ENCODE measurements at regions not wholly inside any gene's neighbourhood (a gene's known extent, or its start where the extent isn't known, plus 50 kb on each side); places are given as distances from the start of the nearest gene placed in this dataset.

GRCh38 chr3:80052271-80052670 is 284.5 kb upstream of the ROBO1 start:
- no peak for DNase-seq
- H3K36me3 Mint-ChIP-seq, result no peaks in the 10 kb centered on the region
- peaks cover 4% of the 10 kb centered on the region for H3K9me3 Mint-ChIP-seq
- H3K27me3 Mint-ChIP-seq, result no peaks in the 10 kb centered on the region
- H3K27ac Mint-ChIP-seq, result no peak overlapping the region
- no peaks in the 10 kb centered on the region for H3K4me1 Mint-ChIP-seq
- H3K4me3 Mint-ChIP-seq, result no peak overlapping the region

- Mint-ChIP-seq H3K4me3 (no peak overlapping the region), H3K4me1 (no peaks in the 10 kb centered on the region), H3K9me3 (peaks cover 4% of the 10 kb centered on the region), H3K36me3 (no peaks in the 10 kb centered on the region), H3K27ac (no peak overlapping the region), H3K27me3 (no peaks in the 10 kb centered on the region)
- no peak for DNase-seq
Observed at GRCh38 chr3:80051602-80051962, 283.8 kb upstream of the ROBO1 start.

- Mint-ChIP-seq H3K9me3 (peaks cover 4% of the 10 kb centered on the region), H3K4me3 (no peak overlapping the region), H3K27me3 (no peaks in the 10 kb centered on the region)
Observed at GRCh38 chr3:80050826-80051601, 283.2 kb upstream of the ROBO1 start.

GRCh38 chr3:80043226-80043625 is 275.4 kb upstream of the ROBO1 start:
- Mint-ChIP-seq H3K4me1 (no peaks in the 10 kb centered on the region), H3K27ac (no peak overlapping the region), H3K27me3 (no peaks in the 10 kb centered on the region), H3K36me3 (no peaks in the 10 kb centered on the region), H3K4me3 (no peak overlapping the region), H3K9me3 (peaks cover 7% of the 10 kb centered on the region)
- no peak for DNase-seq

More at GRCh38 chr3:80050826-80051601, 283.2 kb upstream of the ROBO1 start:
- DNase-seq, result no peak
- no peak overlapping the region for H3K27ac Mint-ChIP-seq
- H3K36me3 Mint-ChIP-seq, result no peaks in the 10 kb centered on the region
- no peaks in the 10 kb centered on the region for H3K4me1 Mint-ChIP-seq

- Mint-ChIP-seq H3K9me3 (peaks cover 3% of the 10 kb centered on the region), H3K4me3 (no peak overlapping the region), H3K4me1 (no peaks in the 10 kb centered on the region), H3K27me3 (no peaks in the 10 kb centered on the region), H3K36me3 (no peaks in the 10 kb centered on the region), H3K27ac (no peak overlapping the region)
- no peak for DNase-seq
Observed at GRCh38 chr3:80040067-80040466, 272.3 kb upstream of the ROBO1 start.

- H3K4me3 Mint-ChIP-seq, result no peak overlapping the region
- H3K36me3 Mint-ChIP-seq, result no peaks in the 10 kb centered on the region
- H3K27me3 Mint-ChIP-seq, result no peaks in the 10 kb centered on the region
- DNase-seq, result no peak
- H3K9me3 Mint-ChIP-seq, result peaks cover 3% of the 10 kb centered on the region
- H3K27ac Mint-ChIP-seq, result no peak overlapping the region
- H3K4me1 Mint-ChIP-seq, result no peaks in the 10 kb centered on the region
Observed at GRCh38 chr3:80036176-80036575, 268.4 kb upstream of the ROBO1 start.

- Mint-ChIP-seq H3K36me3 (no peaks in the 10 kb centered on the region), H3K9me3 (peaks cover 3% of the 10 kb centered on the region)
Observed at GRCh38 chr3:80035021-80035420, 267.2 kb upstream of the ROBO1 start.

GRCh38 chr3:80023010-80023409 is 255.2 kb upstream of the ROBO1 start:
- H3K9me3 Mint-ChIP-seq, result no peaks in the 10 kb centered on the region
- DNase-seq, result no peak
- no peak overlapping the region for H3K4me3 Mint-ChIP-seq
- no peaks in the 10 kb centered on the region for H3K27me3 Mint-ChIP-seq
- no peaks in the 10 kb centered on the region for H3K36me3 Mint-ChIP-seq
- H3K4me1 Mint-ChIP-seq, result no peaks in the 10 kb centered on the region
- H3K27ac Mint-ChIP-seq, result no peak overlapping the region

More at GRCh38 chr3:80035021-80035420, 267.2 kb upstream of the ROBO1 start:
- Mint-ChIP-seq H3K27me3 (no peaks in the 10 kb centered on the region), H3K27ac (no peak overlapping the region), H3K4me3 (no peak overlapping the region), H3K4me1 (no peaks in the 10 kb centered on the region)
- DNase-seq, result no peak

GRCh38 chr3:80018375-80018774 is 250.6 kb upstream of the ROBO1 start:
- Mint-ChIP-seq H3K27ac (no peak overlapping the region), H3K36me3 (no peaks in the 10 kb centered on the region), H3K4me1 (no peaks in the 10 kb centered on the region), H3K4me3 (no peak overlapping the region), H3K9me3 (no peaks in the 10 kb centered on the region), H3K27me3 (no peaks in the 10 kb centered on the region)
- no peak for DNase-seq

- peaks cover 1% of the 10 kb centered on the region for H3K9me3 Mint-ChIP-seq
- no peaks in the 10 kb centered on the region for H3K27me3 Mint-ChIP-seq
- H3K27ac Mint-ChIP-seq, result no peak overlapping the region
- H3K36me3 Mint-ChIP-seq, result no peaks in the 10 kb centered on the region
- no peaks in the 10 kb centered on the region for H3K4me1 Mint-ChIP-seq
- no peak for DNase-seq
- no peak overlapping the region for H3K4me3 Mint-ChIP-seq
Observed at GRCh38 chr3:80017369-80017768, 249.6 kb upstream of the ROBO1 start.

GRCh38 chr3:80014576-80014975 is 246.8 kb upstream of the ROBO1 start:
- H3K36me3 Mint-ChIP-seq, result no peaks in the 10 kb centered on the region
- H3K27ac Mint-ChIP-seq, result no peak overlapping the region
- H3K4me3 Mint-ChIP-seq, result no peak overlapping the region
- H3K9me3 Mint-ChIP-seq, result peaks cover 3% of the 10 kb centered on the region
- no peak for DNase-seq
- H3K4me1 Mint-ChIP-seq, result no peaks in the 10 kb centered on the region
- no peaks in the 10 kb centered on the region for H3K27me3 Mint-ChIP-seq

GRCh38 chr3:80010021-80010571 is 242.3 kb upstream of the ROBO1 start:
- Mint-ChIP-seq H3K36me3 (no peaks in the 10 kb centered on the region), H3K4me3 (no peak overlapping the region), H3K27ac (no peak overlapping the region), H3K9me3 (peaks cover 5% of the 10 kb centered on the region), H3K27me3 (no peaks in the 10 kb centered on the region), H3K4me1 (no peaks in the 10 kb centered on the region)
- no peak for DNase-seq

- Mint-ChIP-seq H3K4me1 (no peaks in the 10 kb centered on the region), H3K4me3 (no peak overlapping the region), H3K9me3 (peaks cover 5% of the 10 kb centered on the region), H3K36me3 (no peaks in the 10 kb centered on the region), H3K27me3 (no peaks in the 10 kb centered on the region), H3K27ac (no peak overlapping the region)
- no peak for DNase-seq
Observed at GRCh38 chr3:80007522-80007921, 239.7 kb upstream of the ROBO1 start.

- Mint-ChIP-seq H3K9me3 (peaks cover 1% of the 10 kb centered on the region), H3K4me1 (no peaks in the 10 kb centered on the region), H3K27ac (no peak overlapping the region), H3K27me3 (no peaks in the 10 kb centered on the region), H3K36me3 (no peaks in the 10 kb centered on the region), H3K4me3 (no peak overlapping the region)
- no peak for DNase-seq
Observed at GRCh38 chr3:80006315-80006714, 238.5 kb upstream of the ROBO1 start.

- Mint-ChIP-seq H3K36me3 (no peaks in the 10 kb centered on the region), H3K27ac (no peak overlapping the region), H3K4me3 (no peak overlapping the region), H3K4me1 (no peaks in the 10 kb centered on the region), H3K9me3 (no peaks in the 10 kb centered on the region), H3K27me3 (no peaks in the 10 kb centered on the region)
- no peak for DNase-seq
Observed at GRCh38 chr3:80000022-80000421, 232.2 kb upstream of the ROBO1 start.

GRCh38 chr3:79994397-79994796 is 226.6 kb upstream of the ROBO1 start:
- no peaks in the 10 kb centered on the region for H3K9me3 Mint-ChIP-seq
- no peaks in the 10 kb centered on the region for H3K4me1 Mint-ChIP-seq
- no peaks in the 10 kb centered on the region for H3K27me3 Mint-ChIP-seq
- no peak for DNase-seq
- no peak overlapping the region for H3K27ac Mint-ChIP-seq
- no peak overlapping the region for H3K4me3 Mint-ChIP-seq
- no peaks in the 10 kb centered on the region for H3K36me3 Mint-ChIP-seq
